Activated CD4-positive, alpha-beta T cell treated with anti-CD3 and anti-CD28 coated beads, Interleukin-2, amount 50 U/mL, for 24 hours (primary cell): ENCODE measurements at regions not wholly inside any gene's neighbourhood (a gene's known extent, or its start where the extent isn't known, plus 50 kb on each side); places are given as distances from the start of the nearest gene placed in this dataset.

Experiments
- DNase-seq, 2 donors: peaks; one replicate each; pipeline ENCODE4 v3.0.0-alpha.2; 2020; ENCODE audit warnings: low read depth in 1 of 2, low spot score in 1 of 2

- no peak for DNase-seq
These were observed 50.6 kb upstream of the JAZF1 start for GRCh38 chr7:28231176-28231575.

DNA sequence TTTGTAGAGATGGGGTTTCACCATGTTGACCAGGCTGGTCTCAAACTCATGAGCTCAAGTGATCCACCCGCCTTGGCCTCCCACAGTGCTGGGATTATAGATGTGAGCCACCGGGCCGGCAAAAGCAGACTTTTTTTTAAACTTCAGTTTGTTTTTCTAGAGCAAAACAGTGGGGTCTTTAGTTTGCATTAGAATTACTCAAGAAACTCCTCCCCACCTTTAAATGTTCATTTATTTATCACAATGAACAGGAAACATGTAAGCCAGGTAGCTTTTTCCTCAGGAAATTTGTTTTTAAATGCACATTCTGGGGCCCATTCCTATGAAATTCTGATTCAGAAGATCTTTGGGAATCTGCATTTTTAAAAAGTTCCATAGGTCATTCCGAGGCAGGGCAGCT is 56.0 kb upstream of the JAZF1 start:
- DNase-seq, result no peak

GRCh38 chr7:28237363-28237762 is 56.8 kb upstream of the JAZF1 start:
- DNase-seq, result no peak

- DNase-seq, result no peak
These were observed 59.2 kb upstream of the JAZF1 start for GRCh38 chr7:28239823-28240204.

DNA sequence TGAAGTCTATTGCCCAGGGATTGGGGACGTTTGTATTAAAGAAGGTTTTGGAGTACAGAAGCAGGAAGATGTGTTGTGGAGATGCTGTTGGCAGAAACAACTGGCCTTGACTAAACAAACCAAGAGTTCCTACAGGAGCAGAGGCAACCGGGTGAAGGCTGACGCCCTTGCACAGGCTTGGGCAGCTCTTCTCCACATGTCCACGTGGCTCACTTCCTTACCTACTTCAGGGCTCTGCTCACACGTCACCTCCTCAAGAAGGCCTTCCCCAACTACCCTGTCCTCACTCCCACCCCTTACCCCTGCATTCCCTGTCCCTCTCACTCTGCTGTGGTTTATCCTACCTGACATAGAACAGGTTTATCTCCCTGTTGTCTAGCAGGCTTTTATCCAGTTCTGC is 59.9 kb upstream of the JAZF1 start:
- no peak for DNase-seq

DNA sequence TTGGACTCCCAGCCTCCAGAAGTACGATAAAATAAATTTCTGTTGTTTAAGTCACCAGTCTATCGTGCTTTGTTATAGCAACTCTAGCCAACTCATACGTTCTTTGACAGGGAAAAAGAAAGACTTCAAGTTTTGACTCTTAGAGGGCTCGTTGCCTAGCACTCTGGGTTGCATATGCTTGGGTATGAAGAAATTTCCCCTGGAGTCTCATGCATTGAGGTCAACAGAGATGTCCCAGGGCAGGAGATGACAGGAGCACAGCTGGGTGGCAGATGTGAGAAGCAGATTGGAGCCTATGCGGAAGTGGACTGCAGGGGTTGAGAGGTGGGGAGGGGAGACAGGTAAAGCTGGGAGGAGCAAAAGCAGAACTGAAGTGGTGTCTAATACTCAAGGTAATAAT is 63.3 kb upstream of the JAZF1 start:
- no peak for DNase-seq

DNA sequence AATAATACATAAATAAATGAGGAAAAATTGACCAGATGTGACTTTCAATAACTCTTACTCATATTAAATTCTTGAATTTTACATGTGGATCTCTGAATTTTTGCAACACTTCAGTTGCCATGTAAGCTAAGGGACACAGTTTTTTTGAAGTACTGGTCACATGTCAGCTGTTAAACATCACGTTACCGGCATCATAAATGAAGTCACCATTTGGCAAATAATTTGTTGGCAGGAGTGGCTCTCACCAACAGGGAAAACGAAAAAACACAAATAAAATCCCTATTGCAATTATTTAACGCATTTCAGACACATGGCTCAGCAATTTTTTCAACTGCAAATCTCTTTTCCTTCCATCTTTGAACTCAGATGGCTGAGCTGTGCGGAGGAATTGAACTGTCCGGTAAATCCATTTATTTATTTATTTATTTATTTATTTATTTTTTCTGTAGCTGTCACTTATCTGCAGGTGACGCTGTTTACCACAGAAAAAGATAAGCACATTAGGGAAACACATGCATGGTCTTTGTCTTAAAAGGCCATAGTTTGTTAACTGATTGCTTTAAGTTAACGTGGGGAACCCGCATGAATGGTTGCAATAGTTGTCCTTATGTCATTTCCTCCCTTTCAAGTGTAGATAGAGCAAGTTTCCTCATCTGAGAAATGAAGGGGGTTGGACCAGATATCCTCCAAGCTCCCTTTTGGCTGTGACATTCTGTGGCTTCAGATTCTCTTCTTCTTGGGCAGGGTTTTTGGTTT is 64.7 kb upstream of the JAZF1 start:
- no peak for DNase-seq

DNA sequence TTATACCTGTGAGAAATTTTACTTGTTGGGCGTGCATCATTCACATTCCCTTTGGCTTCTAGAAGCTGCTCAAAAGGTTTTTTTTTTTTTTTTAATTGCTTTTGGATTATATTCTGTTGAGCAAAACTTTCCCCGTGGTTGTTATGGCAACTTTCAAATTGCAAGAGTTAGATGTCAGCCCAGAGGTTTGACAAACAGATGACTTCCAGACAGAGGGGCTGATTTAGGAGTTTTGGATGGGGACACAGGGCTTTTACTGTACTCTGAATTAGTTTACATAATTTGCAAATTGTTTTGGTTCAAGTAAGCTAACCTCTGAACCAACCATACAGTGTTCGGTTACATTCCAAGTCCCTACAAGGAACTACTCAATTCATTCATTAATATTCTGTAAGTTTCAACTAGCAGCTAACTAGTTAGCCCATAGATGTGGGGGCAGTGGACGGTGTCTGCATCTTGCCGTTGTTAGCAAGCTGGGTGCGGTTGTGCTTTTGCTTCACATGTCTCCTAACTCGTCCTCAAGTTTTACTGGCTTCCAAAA is 66.4 kb upstream of the JAZF1 start:
- DNase-seq, result no peak

GRCh38 chr7:28258240-28258639 is 77.6 kb upstream of the JAZF1 start:
- no peak for DNase-seq

- no peak for DNase-seq
These were observed 80.4 kb upstream of the JAZF1 start for GRCh38 chr7:28260969-28261368.

DNA sequence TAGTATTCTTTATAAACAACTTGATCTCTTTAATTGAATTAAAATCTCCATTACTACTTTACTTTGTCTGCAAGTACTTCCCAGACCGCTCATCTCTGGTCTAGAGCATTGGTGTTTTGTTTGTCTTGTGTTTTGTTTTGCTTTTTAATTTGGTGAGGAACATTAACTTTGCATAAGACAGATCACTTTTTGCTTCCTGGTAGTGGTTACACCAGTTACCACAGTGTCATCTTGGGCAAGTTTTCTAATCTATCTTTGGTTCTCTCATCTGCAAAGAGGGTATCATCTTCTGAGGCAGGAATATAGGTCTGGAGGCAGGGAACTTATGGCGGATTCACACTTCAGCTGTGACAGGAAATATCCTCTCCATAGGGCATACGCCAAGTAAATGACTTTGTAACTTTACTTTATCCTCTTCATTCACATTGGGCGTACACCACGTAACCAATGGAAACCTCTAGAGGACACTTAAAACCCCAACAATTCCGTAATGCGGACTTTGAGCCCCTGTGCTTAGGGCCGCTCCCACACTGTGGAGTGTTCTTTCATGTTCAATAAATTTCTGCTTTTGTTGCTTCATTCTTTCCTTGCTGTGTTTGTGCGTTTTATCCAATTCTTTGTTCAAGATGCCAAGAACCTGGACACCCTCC is 83.2 kb upstream of the JAZF1 start:
- DNase-seq, result no peak

GRCh38 chr7:28266402-28266801 is 85.8 kb upstream of the JAZF1 start:
- DNase-seq, result no peak

- DNase-seq, result no peak
These were observed 86.4 kb upstream of the JAZF1 start for GRCh38 chr7:28267012-28267411.

DNA sequence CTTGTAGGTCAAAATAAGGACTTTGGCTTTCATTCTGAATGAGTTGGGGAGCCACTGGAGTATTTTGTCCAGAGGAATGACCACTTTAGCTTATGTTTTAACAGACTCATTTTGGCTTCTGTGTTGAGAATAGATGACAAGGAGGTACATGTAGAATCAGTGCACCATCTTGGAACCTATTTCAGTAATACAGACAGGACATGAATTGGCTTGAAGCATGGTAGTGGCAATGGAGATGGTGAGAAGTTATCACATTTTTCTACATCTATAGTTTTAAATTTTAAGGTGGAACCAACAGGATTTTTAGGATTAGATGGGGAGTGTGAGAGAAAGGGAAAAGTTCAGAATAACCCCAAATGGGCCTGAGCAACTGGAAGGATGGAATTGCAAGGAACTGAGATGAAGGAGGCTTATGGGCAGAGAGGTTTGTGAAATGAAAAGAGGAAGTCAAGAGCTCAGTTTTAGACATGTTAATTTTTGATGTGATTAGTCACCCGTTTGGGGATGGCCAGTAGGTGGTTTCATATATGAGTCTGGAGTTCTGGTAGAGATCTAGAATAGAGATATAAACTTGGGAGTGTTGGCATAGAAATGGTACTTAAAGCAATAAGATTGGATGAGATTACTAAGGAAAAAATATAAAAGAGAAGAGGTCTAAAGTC is 89.2 kb upstream of the JAZF1 start:
- DNase-seq, result no peak

GRCh38 chr7:28270536-28270935 is 89.9 kb upstream of the JAZF1 start:
- DNase-seq, result no peak

GRCh38 chr7:28272461-28272877 is 91.9 kb upstream of the JAZF1 start:
- peak in 1 of 2 donors; percentile 28 for DNase-seq

DNA sequence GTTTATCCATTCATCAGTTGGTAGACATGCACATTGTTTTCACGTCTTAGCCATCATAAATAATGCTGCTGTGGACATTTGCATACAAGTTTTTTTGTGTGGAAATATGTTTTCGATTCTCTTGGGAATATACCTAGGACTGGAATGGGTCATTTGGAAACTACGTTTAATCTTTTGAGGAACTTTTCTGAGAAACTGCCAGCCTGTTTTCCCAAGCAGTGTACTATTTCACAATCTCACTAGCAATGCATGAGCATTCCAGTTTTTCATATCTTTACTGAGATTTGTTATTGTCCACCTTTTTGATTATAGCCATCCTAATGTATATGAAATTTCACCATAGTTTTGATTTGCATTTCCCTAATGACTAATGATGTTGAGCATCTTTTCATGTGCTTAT is 95.7 kb upstream of the JAZF1 start:
- DNase-seq, result no peak

- no peak for DNase-seq
These were observed 96.8 kb upstream of the JAZF1 start for GRCh38 chr7:28277364-28277763.

DNA sequence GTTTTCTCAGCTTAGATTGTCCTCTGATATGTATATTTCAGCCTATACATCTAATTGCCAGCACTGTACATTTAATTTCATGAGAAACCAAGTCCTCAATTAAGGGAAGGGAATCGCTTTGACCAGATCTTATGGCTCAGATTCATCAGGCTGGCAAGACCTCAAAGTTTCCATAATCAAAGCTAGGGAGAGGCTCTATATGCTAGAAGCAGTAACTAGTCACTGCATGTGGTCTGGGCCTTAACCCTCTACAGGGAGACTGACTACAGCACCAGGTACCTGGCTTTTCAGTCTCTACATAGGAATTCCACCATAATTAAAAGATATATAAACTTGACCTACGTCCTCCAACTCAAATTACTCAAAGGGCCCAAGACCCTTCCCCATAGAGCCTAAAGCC is 97.4 kb upstream of the JAZF1 start:
- no peak for DNase-seq

- no peak for DNase-seq
These were observed 99.9 kb upstream of the JAZF1 start for GRCh38 chr7:28280516-28280915.

- DNase-seq, result no peak
These were observed 109.9 kb upstream of the JAZF1 start for GRCh38 chr7:28290496-28290895.

DNA sequence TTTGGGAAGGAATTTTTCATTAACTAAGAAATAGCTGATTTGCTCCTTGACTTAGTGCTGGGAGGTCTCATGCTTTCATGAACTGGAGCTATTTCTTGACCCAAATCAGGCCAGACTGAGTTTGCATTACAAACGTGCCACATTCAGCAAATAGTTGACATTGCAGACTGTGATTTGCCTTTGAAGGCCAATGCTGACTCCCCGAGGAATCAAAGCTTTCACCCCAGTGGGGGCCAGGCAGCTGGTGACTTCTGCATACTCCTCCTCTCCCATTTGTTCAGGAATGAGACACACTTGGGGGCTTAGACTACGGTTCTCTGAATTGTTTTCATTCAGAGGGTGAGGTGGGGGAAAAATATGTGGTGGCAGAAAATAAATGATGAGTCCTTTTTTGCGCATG is 111.0 kb upstream of the JAZF1 start:
- DNase-seq, result no peak
